Heart right ventricle (tissue), 16 donors: ENCODE measurements at regions not wholly inside any gene's neighbourhood (a gene's known extent, or its start where the extent isn't known, plus 50 kb on each side); places are given as distances from the start of the nearest gene placed in this dataset.

Experiments
- ATAC-seq, 8 donors: fragments of 200-7000 bp; cut with Tn5 transposase; one replicate each; pipeline ENCODE4 v1.9.1; 2020; ENCODE audit warnings: mild to moderate bottlenecking in 8 of 8, moderate library complexity in 8 of 8, moderate number of reproducible peaks in 1 of 8
- DNase-seq, 2 donors: peaks; one replicate each; pipeline ENCODE4 v3.0.0-alpha.2; 2020
- H3K27ac ChIP-seq, 10 donors: fragments of 200-600 bp; sonication (generic) in 2 of 10; one replicate each; pipeline versions ENCODE4 v1.5.0 to v1.8.0; 2020 to 2022; ENCODE audit warnings: mild to moderate bottlenecking in 3 of 10
- H3K27me3 ChIP-seq, 7 donors: fragments of 200-600 bp; one replicate each; pipeline ENCODE4 v1.8.0; 2021 to 2022; ENCODE audit warnings: mild to moderate bottlenecking in 2 of 7
- H3K36me3 ChIP-seq, 9 donors: fragments of 200-600 bp; sonication (generic) in 1 of 9; one replicate each; pipeline versions ENCODE4 v1.5.0 to v1.8.0; 2020 to 2022; ENCODE audit warnings: mild to moderate bottlenecking in 2 of 9
- H3K4me1 ChIP-seq, 9 donors: fragments of 200-600 bp; sonication (generic) in 1 of 9; one replicate each; pipeline versions ENCODE4 v1.5.0 to v1.8.0; 2020 to 2022; ENCODE audit warnings: mild to moderate bottlenecking in 4 of 9
- H3K4me3 ChIP-seq, 10 donors: fragments of 200-600 bp; sonication (generic) in 2 of 10; one replicate each; pipeline versions ENCODE4 v1.5.0 to v1.8.0; 2020 to 2022; ENCODE audit warnings: mild to moderate bottlenecking in 7 of 10, moderate library complexity in 2 of 10
- H3K9me3 ChIP-seq, 11 donors: fragments of 200-600 bp in 10 of 11; sonication (generic) in 2 of 11; one replicate each; pipeline versions ENCODE4 v1.5.0 to v1.8.0; 2013 to 2022; ENCODE audit warnings: mild to moderate bottlenecking in 2 of 11, control low read depth in 1 of 11, moderate library complexity in 1 of 11
- CTCF ChIP-seq, 9 donors: fragments of 200-600 bp; sonication (generic) in 2 of 9; IDR thresholded peaks; one replicate each; pipeline versions ENCODE4 v1.5.0 to v1.8.0; 2021 to 2022; ENCODE audit warnings: antibody characterized with exemption in 9 of 9, mild to moderate bottlenecking in 5 of 9, moderate library complexity in 1 of 9
- WGBS, 2 donors: extraction: QIAGEN DNeasy Blood & Tissue Kit; methylation state at CpG; one replicate each; pipeline ENCODE4 v1.1.7; 2013; ENCODE audit warnings: inconsistent platforms in 1 of 2; 5-methylcytosine and 5-hydroxymethylcytosine counted together
- intact Hi-C, 10 donors: fragments of 100-400 bp; cut with DNase I; formaldehyde crosslinking; loops; one replicate each; pipeline versions ENCODE4 v1.11.1 to v1.14.2; 2022
- donor health status: Arrhythmogenic right ventricular cardiomyopathy.
- donor health status: ischemic (EF 13 %, LVEDD 7.1; RV severe dilation, severe dysfunction).
- donor health status: healthy with polysubstance abuse.
- donor health status: DM: no; HTN: yes; CAD: no.
- donor health status: DM: no; HTN: no; CAD: no.
- donor health status: ischemic (EF 25% LVEDD 6.9; RV normal size, moderate dysfunction).
- donor health status: ischemic (EF 25% LVEDD 5.7; RV mildly dilated, moderate dysfunction).
- donor health status: healthy.
- donor health status: DM: yes; HTN: yes; CAD: no.
- donor health status: Ischemic cardiomyopathy.
- donor health status: ischemic (EF 35%, LVEDD 5.7; RV mildly dilated, moderate dysfunction).
- donor health status: nonischemic (EF 11% LVEDD 7.7; RV severe dilation, severe dysfunction).
- donor health status: DM: yes; HTN: yes; CAD: no.
- donor health status: PGD.
- donor health status: ischemic (EF 29% LVEDD 5.4; RV normal size, mild dysfunction).
- donor health status: nonischemic (EF 23%, LVEDD 6.1; RV moderate dilation, normal function).

GRCh38 chr2:21299411-21299810 is 175.6 kb downstream of the TDRD15 start:
- no peaks in the 10 kb centered on the region for H3K36me3 ChIP-seq
- no peak for DNase-seq
- H3K9me3 ChIP-seq: no peaks in the 10 kb centered on the region
- intact Hi-C loops: no loop called here
- peaks cover 0 to 14% (median 0%) of the 10 kb centered on the region in 9 donors for H3K4me1 ChIP-seq
- no peak for TF ChIP-seq CTCF (IDR thresholded peaks at IDR 0.05)
- H3K27me3 ChIP-seq: no peaks in the 10 kb centered on the region
- no peak overlapping the region for H3K4me3 ChIP-seq
- whole genome bisulfite sequencing, 2 donors: 50 to 69% methylated on average over 2 of the region's 2 CpGs
- no peak overlapping the region for H3K27ac ChIP-seq
- ATAC-seq: no peak

- 20 to 41% methylated on average over 1 of the region's 1 CpG for WGBS, 2 donors
- peaks cover 0 to 14% (median 0%) of the 10 kb centered on the region in 9 donors for H3K4me1 ChIP-seq
- DNase-seq: no peak
- intact Hi-C loops: no loop called here
- ATAC-seq: peak in 6 of 8 donors; percentile 54 to 87 (median 66)
- H3K27me3 ChIP-seq: no peaks in the 10 kb centered on the region
- no peak for TF ChIP-seq CTCF (IDR thresholded peaks at IDR 0.05)
- H3K27ac ChIP-seq: no peak overlapping the region
- no peaks in the 10 kb centered on the region for H3K36me3 ChIP-seq
- no peak overlapping the region for H3K4me3 ChIP-seq
- no peaks in the 10 kb centered on the region for H3K9me3 ChIP-seq
Measured at GRCh38 chr2:21301871-21302455, 178.2 kb downstream of the TDRD15 start.

GRCh38 chr2:21303876-21304275 is 180.1 kb downstream of the TDRD15 start:
- peaks cover 0 to 14% (median 0%) of the 10 kb centered on the region in 9 donors for H3K4me1 ChIP-seq
- no peaks in the 10 kb centered on the region for H3K9me3 ChIP-seq
- TF ChIP-seq CTCF (IDR thresholded peaks at IDR 0.05): no peak
- H3K27ac ChIP-seq: no peak overlapping the region
- no peak for ATAC-seq
- intact Hi-C loops: no loop called here
- no peak for DNase-seq
- H3K4me3 ChIP-seq: no peak overlapping the region
- 92 to 94% methylated on average over 1 of the region's 1 CpG for WGBS, 2 donors
- no peaks in the 10 kb centered on the region for H3K27me3 ChIP-seq
- no peaks in the 10 kb centered on the region for H3K36me3 ChIP-seq

- Histone ChIP-seq H3K27ac (no peak overlapping the region), H3K4me1 (peaks cover 0 to 14% (median 0%) of the 10 kb centered on the region in 9 donors), H3K9me3 (no peaks in the 10 kb centered on the region), H3K36me3 (no peaks in the 10 kb centered on the region), H3K27me3 (no peaks in the 10 kb centered on the region), H3K4me3 (no peak overlapping the region)
- DNase-seq: no peak
- TF ChIP-seq CTCF (IDR thresholded peaks at IDR 0.05): no peak
- ATAC-seq: no peak
- intact Hi-C loops: no loop called here
- WGBS, 2 donors: 92 to 94% methylated on average over 3 of the region's 3 CpGs
Measured at GRCh38 chr2:21305581-21305980, 181.8 kb downstream of the TDRD15 start.
